Activated naive CD4-positive, alpha-beta T cell treated with anti-CD3 and anti-CD28 coated beads, Interleukin-2, amount 50 U/mL, for 72 hours (primary cell): ENCODE measurements at regions not wholly inside any gene's neighbourhood (a gene's known extent, or its start where the extent isn't known, plus 50 kb on each side); places are given as distances from the start of the nearest gene placed in this dataset.
"Not testable (repeated sequence)": the region's sequence is repeated elsewhere in the genome, so short reads cannot be mapped to it uniquely, and the experiment has no call there.

Experiments
- ATAC-seq, 2 donors: fragments of 150-1000 bp; cut with Tn5 transposase; 2 replicates each; pipeline ENCODE4 v1.10.0; 2021; ENCODE audit warnings: mild to moderate bottlenecking in 2 of 2, moderate library complexity in 2 of 2
- DNase-seq, 2 donors: peaks; one replicate each; pipeline ENCODE4 v3.0.0; 2021 to 2022; ENCODE audit warnings: low spot score in 2 of 2
- H3K27ac Mint-ChIP-seq, 2 donors: one replicate each; pipeline ENCODE4 v1.8.0; 2022; ENCODE audit warnings: mild to moderate bottlenecking in 2 of 2, mixed read lengths in 2 of 2
- H3K36me3 Mint-ChIP-seq, 2 donors: one replicate each; pipeline ENCODE4 v1.8.0; 2022; ENCODE audit warnings: mixed read lengths in 2 of 2
- H3K9me3 Mint-ChIP-seq, 2 donors: one replicate each; pipeline ENCODE4 v1.8.0; 2022; ENCODE audit warnings: mixed read lengths in 2 of 2

- DNase-seq, result no peak
- no peaks in the 10 kb centered on the region for H3K9me3 Mint-ChIP-seq
- ATAC-seq, result no peak
- no peaks in the 10 kb centered on the region for H3K36me3 Mint-ChIP-seq
- no peak overlapping the region for H3K27ac Mint-ChIP-seq
These were observed 122.9 kb downstream of the CRLF3 start for GRCh38 chr17:30701498-30701989.

GRCh38 chr17:30700833-30701232, 123.7 kb downstream of the CRLF3 start:
- H3K36me3 Mint-ChIP-seq, H3K27ac Mint-ChIP-seq, H3K9me3 Mint-ChIP-seq, DNase-seq, ATAC-seq: not testable (repeated sequence)

GRCh38 chr17:30697619-30698460, 126.7 kb downstream of the CRLF3 start:
- ATAC-seq (peak; percentile 87 to 90), DNase-seq (peak; percentile 67 to 83)
- H3K36me3 Mint-ChIP-seq, H3K9me3 Mint-ChIP-seq, H3K27ac Mint-ChIP-seq: not testable (repeated sequence)

GRCh38 chr17:30696234-30696633, 128.3 kb downstream of the CRLF3 start:
- Mint-ChIP-seq H3K36me3 (peaks cover 0 to 6% of the 10 kb centered on the region in 2 donors), H3K9me3 (no peaks in the 10 kb centered on the region), H3K27ac (no peak overlapping the region)
- DNase-seq (no peak), ATAC-seq (no peak)

DNA sequence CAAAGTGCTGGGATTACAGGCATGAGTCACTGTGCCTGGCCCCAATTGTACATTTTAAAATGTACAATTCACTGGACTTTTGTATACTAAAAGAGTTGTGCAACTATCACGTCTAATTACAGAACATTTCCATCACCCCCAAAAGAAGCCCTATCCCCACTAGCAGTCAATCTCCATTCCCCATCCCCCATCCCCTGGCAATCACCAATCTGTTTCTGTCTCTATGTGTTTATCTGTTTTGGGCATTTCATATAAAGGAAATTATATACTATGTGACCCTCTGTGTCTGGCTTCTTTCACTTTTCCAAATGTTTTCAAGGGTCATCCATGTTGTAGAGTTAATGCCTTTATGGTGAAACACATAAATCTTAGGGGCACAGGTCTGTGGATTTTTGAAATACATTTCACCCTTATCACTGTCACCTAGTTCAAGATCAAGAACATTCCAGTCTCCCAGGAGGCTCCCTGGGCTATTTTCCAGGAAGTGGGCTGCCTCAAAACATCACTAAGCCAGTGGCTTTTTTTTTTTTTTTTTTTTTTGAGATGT, 129.2 kb downstream of the CRLF3 start:
- not testable (repeated sequence) for H3K27ac Mint-ChIP-seq, ATAC-seq, DNase-seq, H3K36me3 Mint-ChIP-seq, H3K9me3 Mint-ChIP-seq

DNA sequence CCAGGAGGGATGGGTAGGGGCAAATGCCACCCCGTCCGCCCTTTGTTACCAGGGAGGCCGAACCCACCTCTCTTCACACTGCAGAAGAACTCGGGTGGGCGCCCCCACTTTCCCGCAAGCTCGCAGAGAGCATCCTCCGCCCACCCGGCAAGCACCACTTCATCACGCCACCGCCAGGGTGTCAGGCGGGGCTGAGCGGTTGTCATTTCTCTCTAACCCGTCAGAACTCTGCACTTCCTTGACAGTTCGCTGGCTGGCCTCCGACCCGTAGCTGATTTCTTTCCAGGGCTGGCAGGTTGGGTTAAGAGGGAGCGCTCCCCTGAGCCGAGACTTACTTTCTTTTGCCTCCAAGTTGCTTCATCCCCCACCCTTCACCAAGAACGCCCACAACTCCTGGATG, 130.7 kb downstream of the CRLF3 start:
- H3K9me3 Mint-ChIP-seq, H3K36me3 Mint-ChIP-seq: not testable (repeated sequence)
- H3K27ac Mint-ChIP-seq, result peak overlapping the region in 1 of 2 donors; percentile 75
- DNase-seq (peak in 1 of 2 donors; percentile 64), ATAC-seq (peak; percentile 62 to 78)

DNA sequence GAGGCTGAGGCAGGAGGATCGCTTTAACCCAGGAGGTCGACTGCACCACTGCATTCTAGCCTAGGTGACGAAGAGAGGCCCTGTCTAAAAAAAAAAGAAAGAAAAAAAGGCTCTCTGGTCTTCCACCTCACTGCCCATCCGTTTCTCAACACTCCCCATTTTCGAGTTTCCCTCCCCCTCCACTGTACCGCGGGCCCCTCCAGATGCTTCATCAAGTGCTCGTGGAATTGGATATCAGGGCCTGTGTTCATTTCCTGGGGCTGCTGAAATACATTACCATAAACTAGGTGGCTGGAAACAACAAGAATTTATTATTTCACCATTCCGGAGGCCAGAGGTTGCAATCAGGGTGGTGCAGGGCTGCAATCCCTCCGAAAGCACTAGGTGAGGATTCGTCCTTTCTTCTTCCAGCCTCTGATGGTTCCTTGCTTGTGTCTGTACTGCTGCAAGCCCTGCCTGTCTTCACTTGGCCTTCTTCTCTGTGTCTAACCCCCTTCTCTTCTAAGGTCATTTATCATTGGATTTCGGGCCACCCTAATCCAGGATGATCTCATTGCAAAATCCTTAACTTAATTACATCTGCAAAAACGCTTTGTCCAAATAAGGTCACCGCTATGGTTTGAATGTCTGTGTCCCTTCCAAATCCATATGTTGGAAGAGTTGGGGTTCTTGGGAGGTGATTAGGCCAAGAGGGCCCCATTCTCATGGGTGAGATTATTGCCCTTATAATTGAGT, 135.1 kb downstream of the CRLF3 start:
- peak overlapping the region in 1 of 2 donors; percentile 22 for H3K27ac Mint-ChIP-seq
- ATAC-seq, H3K9me3 Mint-ChIP-seq, DNase-seq, H3K36me3 Mint-ChIP-seq: not testable (repeated sequence)

DNA sequence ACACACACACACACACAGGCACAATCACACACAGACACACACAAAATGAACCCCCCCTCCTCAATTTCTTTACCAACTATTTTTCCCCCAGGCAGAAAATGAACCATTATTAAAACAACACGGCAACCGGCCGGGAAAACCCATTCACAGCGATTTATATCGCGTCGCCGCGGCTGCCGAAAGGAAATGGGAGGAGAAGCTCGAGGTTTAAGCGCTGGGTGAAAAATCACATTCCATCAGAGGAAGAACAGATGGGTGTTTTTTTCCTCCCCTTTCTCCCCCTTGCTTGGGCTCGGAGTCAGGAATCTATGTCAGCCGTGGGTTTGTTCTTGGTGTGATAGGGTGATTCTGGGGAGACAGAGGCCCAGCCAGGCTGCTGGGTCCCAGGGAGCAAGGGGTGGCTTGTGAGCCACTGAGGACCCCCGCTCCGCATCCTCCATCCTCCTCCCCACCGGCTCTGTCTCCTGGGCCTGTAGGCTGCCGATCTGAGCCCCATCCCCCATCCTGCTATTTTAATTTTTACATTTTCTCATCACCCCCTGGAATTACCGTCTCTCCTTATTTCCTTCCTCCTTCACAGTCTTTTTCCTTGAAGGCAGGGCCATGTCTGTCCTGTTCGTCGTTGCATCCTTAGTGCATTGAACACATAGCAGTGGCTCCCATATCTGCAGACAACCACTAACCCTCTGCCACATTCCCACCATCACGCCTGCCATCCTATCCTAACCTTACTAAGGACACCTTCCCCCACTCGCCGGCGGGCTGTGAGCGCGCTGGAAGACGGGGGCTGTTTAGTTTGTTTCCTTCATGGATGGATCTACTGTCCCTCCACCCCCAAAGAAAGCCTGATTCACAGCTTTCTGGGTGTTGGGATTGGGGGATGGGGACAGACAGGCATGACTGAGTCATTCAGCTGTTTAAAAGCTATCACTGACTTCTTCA, 137.7 kb downstream of the CRLF3 start:
- ATAC-seq, H3K36me3 Mint-ChIP-seq, H3K27ac Mint-ChIP-seq, H3K9me3 Mint-ChIP-seq, DNase-seq: not testable (repeated sequence)

DNA sequence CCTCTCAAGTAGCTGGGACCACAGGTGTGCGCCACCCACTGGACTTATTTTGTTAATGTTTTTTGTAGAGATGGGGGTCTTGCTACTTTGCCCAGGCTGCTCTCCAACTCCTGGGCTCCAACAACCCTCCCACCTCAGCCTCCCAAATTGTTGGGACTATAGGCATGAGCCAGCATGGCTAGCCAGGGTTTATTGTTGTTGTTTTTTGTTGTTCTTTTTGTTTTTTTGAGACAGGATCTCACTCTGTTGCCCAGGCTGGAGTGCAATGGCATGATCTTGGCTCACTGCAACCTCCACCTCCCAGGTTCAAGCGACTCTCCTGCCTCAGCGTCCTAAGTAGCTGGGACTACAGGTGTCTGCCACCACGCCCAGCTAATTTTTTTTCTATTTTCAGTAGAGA, 142.2 kb downstream of the CRLF3 start:
- ATAC-seq, H3K9me3 Mint-ChIP-seq, H3K36me3 Mint-ChIP-seq, DNase-seq, H3K27ac Mint-ChIP-seq: not testable (repeated sequence)

DNA sequence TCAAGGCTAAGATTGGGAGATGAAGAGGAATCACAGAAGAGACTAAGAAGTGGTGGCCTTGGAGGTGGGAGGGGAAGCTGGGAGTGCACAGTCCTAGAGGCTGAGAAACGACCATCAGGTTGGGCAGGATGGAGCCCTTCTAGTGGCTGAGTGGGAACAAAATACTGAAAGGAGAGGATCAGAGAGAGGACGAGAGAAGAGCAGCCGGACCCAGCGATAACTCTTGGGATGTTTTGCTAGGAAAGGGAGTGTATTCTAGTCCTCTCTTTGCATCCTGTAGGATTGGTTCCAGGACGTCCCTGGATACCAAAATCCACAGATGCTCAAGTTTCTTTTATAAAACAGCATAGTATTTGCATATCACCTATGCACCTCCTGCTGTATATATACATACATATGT, 143.8 kb downstream of the CRLF3 start:
- H3K36me3 Mint-ChIP-seq, DNase-seq, ATAC-seq, H3K27ac Mint-ChIP-seq, H3K9me3 Mint-ChIP-seq: not testable (repeated sequence)

DNA sequence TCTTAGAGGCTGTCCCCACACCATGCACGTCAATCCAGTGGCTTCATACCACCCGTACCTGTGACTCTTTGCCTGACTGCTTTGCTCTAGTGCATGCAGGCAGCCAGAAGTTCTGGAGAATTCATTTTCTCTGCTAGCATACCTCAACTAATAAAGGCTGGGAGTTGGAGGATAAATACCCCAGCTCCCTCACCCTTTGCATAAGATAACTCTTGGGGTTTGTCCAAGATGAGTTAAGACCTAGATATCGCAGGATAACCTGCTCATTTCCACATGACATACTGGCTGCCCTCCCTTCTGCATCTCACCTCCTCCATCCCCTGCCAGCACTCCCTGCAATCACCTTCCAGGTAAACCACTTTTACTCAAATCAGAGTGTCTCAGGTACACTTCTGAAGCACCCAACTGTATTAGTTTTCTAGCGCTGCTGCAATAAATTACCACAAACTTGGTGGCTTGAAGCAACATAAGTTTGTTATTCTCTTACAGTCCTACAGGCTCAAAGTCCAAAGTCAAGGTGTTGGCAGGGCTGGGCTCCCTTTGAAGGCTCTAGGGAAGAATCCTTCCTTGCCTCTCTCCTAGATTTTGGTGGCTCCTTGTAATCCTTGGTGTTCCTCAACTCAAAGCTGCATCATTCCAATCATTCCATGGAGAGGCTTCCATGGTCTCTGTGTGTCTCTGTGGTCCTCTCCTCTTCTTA, 146.8 kb downstream of the CRLF3 start:
- peaks cover 5% of the 10 kb centered on the region in 2 donors for H3K9me3 Mint-ChIP-seq
- no peak for ATAC-seq
- peaks cover 4 to 6% of the 10 kb centered on the region in 2 donors for H3K36me3 Mint-ChIP-seq
- no peak for DNase-seq
- no peak overlapping the region for H3K27ac Mint-ChIP-seq

DNA sequence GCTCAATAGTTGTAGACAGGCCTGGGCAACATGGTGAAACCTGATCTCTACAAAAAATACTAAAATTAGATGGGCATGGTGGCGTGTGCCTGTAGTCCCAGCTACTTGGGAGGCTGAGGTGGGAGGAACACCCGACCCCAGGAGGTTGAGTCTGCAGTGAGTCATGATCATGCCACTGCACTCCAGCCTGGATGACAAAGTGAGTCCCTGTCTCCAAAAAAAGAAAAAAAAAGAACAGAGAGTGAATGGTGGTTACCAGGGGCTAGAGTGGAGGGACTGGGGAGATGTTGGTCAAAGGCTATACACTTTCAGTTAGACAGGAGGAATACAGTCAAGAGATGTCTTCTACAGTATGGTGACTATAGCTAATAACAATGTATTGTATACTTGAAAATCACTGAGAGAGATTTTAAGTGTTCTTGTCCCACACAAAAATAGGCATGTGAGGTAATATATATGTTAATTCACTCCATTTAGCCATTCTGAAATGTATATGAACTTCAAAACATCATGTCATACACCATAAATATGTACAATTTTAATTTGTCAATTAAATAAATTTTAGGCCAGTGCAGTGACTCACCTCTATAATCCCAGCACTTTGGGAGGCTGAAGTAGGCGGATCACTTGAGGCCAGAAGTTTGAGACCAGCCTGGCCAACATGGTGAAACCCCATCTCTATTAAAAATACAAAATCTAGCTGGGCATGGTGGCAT, 148.6 kb downstream of the CRLF3 start:
- not testable (repeated sequence) for DNase-seq, H3K36me3 Mint-ChIP-seq, H3K27ac Mint-ChIP-seq, ATAC-seq, H3K9me3 Mint-ChIP-seq

- H3K9me3 Mint-ChIP-seq, DNase-seq, H3K36me3 Mint-ChIP-seq, ATAC-seq, H3K27ac Mint-ChIP-seq: not testable (repeated sequence)
These were observed 155.3 kb downstream of the CRLF3 start for GRCh38 chr17:30669217-30669649.

DNA sequence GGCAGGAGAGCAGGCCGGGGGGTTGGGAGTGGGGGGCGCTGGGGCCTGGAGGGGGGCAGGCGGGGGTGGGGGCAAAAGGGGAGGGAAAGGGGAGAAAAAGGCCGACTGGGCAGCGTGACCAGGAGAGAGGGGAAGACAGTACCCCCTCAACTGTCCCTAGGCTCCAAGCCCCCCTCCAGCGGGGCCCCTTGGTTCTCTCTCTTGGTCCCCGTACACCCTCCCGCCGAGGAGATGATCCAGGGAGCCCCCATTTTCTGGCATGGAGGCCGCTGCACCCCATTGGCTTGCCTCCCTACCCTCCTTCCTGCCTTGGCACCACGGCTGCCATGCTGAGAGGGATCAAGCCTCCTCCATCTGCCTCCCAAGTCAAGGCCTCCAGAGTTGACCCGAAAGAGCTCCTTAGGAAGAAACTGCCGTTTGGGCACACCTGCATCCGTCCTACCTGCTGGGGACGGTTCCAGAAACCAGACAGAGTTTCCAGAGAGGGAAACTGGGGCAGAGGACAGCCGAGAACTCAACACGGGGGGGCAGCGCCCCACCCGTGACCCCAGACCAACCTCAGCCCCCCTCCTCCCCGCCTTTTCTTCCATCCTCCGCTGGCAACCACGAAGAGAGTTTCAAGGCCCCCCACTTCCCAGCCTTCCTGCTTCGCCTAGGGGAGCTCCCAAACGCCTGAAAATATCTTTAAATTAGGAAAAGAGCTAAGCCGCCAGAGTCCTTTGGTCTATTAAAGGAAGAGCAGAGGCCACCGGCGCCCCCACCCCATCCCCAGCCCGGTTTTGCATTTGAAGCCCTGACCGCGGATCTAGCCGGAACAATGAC, 155.9 kb downstream of the CRLF3 start:
- not testable (repeated sequence) for H3K27ac Mint-ChIP-seq, DNase-seq, H3K36me3 Mint-ChIP-seq, H3K9me3 Mint-ChIP-seq
- peak in 1 of 2 donors; percentile 57 for ATAC-seq
